OCI-LY7 (cell line): ENCODE measurements at regions not wholly inside any gene's neighbourhood (a gene's known extent, or its start where the extent isn't known, plus 50 kb on each side); places are given as distances from the start of the nearest gene placed in this dataset.

Experiments
- CTCF ChIP-seq: fragments of 200-600 bp; sonication (generic); conservative IDR thresholded peaks from 2 replicates; pipeline ENCODE4 v1.5.1; 2014; ENCODE audit warnings: mild to moderate bottlenecking, antibody characterized with exemption, low read length, moderate library complexity, mixed read lengths
- EZH2phosphoT487 ChIP-seq: fragments of 200-600 bp; sonication (generic); IDR thresholded peaks from 2 replicates; pipeline ENCODE4 v1.6.1; 2018; ENCODE audit warnings: low read depth, borderline replicate concordance, mild to moderate bottlenecking, mixed run types, antibody characterized with exemption, low read length, moderate library complexity, mixed read lengths

DNA sequence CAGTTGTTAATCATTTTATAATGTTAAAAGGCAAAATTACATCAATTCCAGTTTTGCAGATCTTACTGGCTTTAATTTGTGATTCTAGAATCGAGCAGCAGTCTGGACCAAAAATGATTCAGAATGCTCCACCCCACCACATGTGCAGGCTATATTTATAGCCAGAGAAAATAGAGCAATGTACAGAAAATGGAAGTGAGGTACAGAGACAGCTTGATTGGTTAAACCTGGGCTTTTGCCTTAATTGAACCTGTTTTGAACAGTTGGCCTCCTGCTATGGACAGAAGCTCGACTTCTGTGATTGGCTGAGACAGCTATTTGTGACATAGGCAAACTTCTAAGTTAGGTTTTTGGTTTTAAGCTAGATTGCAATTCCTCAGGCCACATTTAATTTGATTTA is 607.4 kb upstream of the MIR17HG start:
- no peak for TF ChIP-seq CTCF
- TF ChIP-seq EZH2phosphoT487 = no peak
